ENCODE measurements at regions not wholly inside any gene's neighbourhood (a gene's known extent, or its start where the extent isn't known, plus 50 kb on each side); places are given as distances from the start of the nearest gene placed in this dataset.

DNA sequence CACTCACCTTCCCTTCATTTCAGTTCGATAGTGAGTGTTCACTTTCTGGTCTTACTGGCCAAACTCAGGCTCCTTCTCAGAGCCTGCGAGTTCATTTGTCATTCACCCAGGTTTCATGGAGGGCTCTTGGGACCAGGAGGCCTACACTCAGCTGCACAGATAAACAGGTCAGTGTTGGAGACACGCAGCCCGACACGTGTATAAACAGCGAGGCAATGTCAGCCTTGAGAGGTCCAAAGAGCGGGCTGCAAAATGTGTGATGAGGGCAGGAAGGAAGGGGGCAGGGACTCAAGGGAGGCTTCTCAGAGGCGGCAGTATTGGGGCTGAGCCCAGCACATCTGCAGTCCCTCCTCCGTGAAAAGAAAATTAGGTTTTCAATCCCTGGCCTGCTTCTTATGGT, 82.6 kb upstream of the ZNF618 start:
- DNase-seq: no peak

GRCh38 chr9:113794721-113795120, 81.4 kb upstream of the ZNF618 start:
- DNase-seq: no peak

- DNase-seq: no peak
Observed at GRCh38 chr9:113795811-113796392, 80.2 kb upstream of the ZNF618 start.

- DNase-seq: no peak
Observed at GRCh38 chr9:113796646-113797426, 79.3 kb upstream of the ZNF618 start.

DNA sequence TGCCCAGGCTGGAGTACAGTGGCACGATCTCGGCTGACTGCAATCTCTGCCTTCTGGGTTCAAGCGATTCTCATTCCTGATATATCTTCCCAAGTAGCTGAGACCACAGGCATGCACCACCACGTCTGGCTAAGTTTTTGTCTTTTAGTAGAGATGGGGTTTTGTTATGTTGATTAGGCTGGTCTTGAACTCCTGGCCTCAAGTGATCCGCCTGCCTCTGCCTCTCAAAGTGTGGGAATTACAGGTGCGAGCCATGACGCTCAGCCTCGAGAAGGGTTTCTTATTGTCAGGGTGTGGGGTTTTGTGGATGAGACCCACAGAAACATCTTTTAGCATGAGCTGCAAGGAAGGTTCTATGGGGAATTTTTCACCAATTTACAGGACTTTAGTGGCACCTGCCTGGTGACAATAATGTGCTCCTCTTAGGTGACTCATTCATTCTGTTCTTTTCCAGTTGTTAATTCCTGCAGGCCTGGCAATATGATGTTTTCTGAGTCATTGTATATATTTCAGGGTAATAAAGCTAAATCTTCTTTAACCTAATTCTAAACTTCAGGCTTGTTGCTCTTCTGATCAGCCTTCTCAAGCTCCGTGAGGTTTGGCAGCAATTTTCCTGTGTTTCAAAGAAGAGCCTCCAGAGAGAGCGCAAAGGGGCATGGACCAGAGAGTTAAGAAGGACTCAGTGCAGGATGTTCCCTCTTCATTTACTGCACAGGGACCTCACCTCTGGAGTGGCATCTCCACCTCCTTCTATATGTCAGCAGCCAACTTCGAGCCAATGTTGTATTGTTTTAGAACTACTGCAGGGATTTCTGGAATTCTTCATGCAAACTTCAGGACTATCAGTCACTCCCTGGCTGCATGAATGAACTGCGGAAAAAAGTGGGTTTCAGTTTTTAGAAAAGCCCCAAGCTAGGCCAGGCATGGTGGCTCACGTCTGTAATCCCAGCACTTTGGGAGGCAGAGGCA, 77.8 kb upstream of the ZNF618 start:
- no peak for DNase-seq

DNA sequence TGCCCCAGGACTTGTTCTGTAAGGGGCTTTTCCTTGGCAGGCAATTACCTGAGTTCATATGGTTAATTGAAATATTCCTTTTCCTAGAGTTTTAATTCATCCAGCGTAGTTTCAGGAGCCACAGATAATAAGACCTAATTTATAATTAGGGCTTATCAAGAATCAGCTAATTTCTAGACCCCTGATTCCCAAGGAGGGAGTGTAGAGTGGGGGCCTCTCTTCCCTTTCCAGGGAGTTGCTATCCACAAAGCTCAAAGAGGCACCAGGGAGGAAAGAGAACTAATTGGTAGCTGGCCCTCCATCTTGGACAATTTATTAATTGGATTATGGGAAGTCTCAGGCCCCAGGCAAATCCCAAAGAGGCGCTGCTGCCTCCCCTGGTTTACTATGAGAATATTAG, 75.8 kb upstream of the ZNF618 start:
- DNase-seq: no peak

GRCh38 chr9:113803811-113804589, 72.1 kb upstream of the ZNF618 start:
- DNase-seq: no peak

DNA sequence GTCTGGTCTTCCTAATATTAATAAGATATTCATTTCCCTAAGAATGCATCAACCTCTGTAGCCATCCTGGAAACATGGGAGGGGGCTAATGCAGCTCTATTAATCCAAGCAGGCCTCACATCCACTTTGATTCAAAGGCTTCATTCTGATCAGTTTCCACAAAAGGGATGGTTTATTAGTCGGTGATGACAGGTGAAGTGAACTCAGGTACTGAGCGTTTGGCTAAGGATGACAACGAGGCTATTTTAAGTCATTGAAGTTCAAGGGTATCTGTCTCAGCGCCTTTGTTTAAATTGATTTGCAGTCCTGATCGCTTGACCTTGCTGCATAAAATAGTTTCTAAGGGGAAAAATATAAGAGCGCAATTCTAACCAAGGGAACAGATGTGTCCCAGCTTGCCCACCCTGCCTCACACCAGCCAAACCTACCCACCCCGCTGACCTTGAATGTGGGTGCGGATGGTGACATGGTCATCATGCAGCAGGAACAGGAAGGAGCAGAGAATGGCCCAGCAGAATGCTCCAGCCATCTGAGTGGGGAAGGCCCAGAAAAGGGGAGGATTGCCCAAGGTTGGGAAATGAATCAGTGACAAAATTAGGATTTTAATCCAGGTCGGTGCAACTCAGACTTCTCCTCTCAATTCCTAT, 70.5 kb upstream of the ZNF618 start:
- no peak for DNase-seq

GRCh38 chr9:113807173-113808061, 68.7 kb upstream of the ZNF618 start:
- DNase-seq: peak; percentile 29

GRCh38 chr9:113808391-113809358, 67.4 kb upstream of the ZNF618 start:
- DNase-seq: no peak

GRCh38 chr9:113817171-113817570, 58.9 kb upstream of the ZNF618 start:
- DNase-seq: peak; percentile 25

GRCh38 chr9:113818391-113818790, 57.7 kb upstream of the ZNF618 start:
- DNase-seq: no peak

DNA sequence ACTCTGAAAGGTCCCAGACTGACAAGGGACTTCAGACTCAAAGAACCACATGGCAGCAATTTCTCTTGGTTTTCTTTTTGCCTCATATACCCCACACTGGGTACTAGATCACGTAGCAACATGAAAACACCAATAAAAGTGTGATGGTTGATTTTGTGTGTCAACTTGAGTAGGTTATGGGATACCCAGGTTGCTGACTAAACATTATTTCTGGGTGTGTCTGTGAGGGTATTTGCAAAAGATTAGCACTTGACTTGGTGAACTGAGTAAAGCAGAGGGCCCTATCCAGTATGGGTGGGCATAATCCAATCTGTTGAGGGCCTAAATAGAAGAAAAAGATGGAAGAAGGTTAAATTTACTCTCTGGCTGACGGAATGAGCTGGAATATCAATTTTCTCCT, 53.8 kb upstream of the ZNF618 start:
- DNase-seq: no peak

DNA sequence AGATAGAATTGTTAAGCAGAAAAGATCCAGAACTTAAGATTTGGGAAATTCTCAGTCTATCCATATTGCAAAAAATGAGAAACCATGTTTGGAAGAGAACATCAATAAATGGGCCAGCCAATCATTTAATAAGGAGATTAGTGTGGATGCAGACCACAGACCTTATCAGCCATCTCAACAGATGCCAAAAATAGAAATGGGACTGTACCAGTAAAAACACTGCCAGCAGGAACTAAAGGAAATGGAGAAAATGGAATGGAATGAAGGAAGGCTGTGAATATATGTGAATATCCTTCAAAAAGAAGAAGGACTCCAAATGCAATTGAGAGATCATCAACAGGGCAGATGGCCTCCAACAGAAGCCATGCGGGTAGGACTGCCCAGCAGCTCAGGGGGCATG, 52.7 kb upstream of the ZNF618 start:
- DNase-seq: no peak

Measured in NCI-H1105 (cell line).